Endothelial cell of umbilical vein (primary cell): ENCODE measurements at regions not wholly inside any gene's neighbourhood (a gene's known extent, or its start where the extent isn't known, plus 50 kb on each side); places are given as distances from the start of the nearest gene placed in this dataset.

Source experiments
- MYC ChIP-seq: IDR thresholded peaks from one replicate; pipeline ENCODE4 v1.6.1; 2011; ENCODE audit warnings: mild to moderate bottlenecking, low read depth, low read length
- POLR2AphosphoS5 ChIP-seq: IDR thresholded peaks from 2 replicates; pipeline ENCODE4 v1.6.1; 2012; ENCODE audit warnings: low read depth, mild to moderate bottlenecking, control low read depth, low read length, moderate library complexity; ENCODE audit not compliant: insufficient read depth
- TF ChIP-seq, protein P1 (sequence below): IDR thresholded peaks from 2 replicates; pipeline ENCODE4 v1.6.1; 2011; ENCODE audit not compliant: insufficient read depth, insufficient read length
- TF ChIP-seq, protein P2 (sequence below), 2 donors: IDR thresholded peaks; 1 replicate in 1 of 2; 2 replicates in 1 of 2; pipeline ENCODE4 v1.5.1; 2011; ENCODE audit warnings: low read length in 2 of 2, mild to moderate bottlenecking in 2 of 2, moderate library complexity in 2 of 2, control low read depth in 1 of 2, inconsistent platforms in 1 of 2, low read depth in 1 of 2; ENCODE audit not compliant: insufficient read depth in 1 of 2; ENCODE audit errors: extremely low read depth in 1 of 2

DNA sequence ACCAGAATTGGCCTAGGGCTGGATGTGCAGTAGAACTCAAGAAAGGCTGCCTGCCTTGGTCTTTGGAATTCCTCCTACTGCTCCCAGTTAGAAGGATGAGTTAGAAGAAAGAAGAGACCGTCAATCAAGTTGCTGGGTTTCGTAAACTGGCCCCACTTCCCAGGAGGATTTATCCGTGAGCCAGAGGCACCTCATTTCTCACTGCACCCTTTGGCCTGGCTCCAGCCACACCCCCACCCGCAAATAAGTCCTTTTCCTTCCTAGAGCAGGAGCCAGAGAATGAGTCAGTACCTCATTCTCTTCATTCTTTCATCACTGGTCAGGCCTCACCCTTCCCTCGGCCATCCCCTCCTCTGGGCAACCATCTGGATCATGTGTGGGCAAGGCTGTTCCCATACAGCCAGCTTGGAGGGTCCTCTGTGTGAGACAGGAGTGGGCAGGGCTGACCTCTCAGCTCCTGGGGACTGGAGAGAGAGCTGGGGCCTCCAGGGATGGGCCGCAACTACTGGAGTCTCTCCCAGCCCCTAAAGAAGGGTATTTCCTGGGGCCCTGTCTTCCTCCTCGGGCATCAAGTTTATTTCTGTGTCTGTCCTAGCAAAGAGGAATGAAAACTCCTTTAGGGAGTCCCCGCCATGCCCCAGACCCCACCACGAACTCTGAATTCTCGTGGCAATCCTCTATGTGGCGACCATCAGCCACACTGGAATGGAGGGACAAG lies 87.2 kb upstream of the DUSP5 start:
- peak; percentile 90 for TF ChIP-seq POLR2AphosphoS5
- TF ChIP-seq, protein P1, sequence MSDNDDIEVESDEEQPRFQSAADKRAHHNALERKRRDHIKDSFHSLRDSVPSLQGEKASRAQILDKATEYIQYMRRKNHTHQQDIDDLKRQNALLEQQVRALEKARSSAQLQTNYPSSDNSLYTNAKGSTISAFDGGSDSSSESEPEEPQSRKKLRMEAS, result no peak
- TF ChIP-seq, protein P2, sequence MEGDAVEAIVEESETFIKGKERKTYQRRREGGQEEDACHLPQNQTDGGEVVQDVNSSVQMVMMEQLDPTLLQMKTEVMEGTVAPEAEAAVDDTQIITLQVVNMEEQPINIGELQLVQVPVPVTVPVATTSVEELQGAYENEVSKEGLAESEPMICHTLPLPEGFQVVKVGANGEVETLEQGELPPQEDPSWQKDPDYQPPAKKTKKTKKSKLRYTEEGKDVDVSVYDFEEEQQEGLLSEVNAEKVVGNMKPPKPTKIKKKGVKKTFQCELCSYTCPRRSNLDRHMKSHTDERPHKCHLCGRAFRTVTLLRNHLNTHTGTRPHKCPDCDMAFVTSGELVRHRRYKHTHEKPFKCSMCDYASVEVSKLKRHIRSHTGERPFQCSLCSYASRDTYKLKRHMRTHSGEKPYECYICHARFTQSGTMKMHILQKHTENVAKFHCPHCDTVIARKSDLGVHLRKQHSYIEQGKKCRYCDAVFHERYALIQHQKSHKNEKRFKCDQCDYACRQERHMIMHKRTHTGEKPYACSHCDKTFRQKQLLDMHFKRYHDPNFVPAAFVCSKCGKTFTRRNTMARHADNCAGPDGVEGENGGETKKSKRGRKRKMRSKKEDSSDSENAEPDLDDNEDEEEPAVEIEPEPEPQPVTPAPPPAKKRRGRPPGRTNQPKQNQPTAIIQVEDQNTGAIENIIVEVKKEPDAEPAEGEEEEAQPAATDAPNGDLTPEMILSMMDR (IDR thresholded peaks at IDR 0.05; ENCODE audit: extremely low read depth in 1 of 2, insufficient read depth in 1 of 2, low read depth in 1 of 2, low read length in 2 of 2), result no peak
- no peak for TF ChIP-seq MYC
